ENCODE measurements at regions not wholly inside any gene's neighbourhood (a gene's known extent, or its start where the extent isn't known, plus 50 kb on each side); places are given as distances from the start of the nearest gene placed in this dataset.
"Not testable (repeated sequence)": the region's sequence is repeated elsewhere in the genome, so short reads cannot be mapped to it uniquely, and the experiment has no call there.

DNA sequence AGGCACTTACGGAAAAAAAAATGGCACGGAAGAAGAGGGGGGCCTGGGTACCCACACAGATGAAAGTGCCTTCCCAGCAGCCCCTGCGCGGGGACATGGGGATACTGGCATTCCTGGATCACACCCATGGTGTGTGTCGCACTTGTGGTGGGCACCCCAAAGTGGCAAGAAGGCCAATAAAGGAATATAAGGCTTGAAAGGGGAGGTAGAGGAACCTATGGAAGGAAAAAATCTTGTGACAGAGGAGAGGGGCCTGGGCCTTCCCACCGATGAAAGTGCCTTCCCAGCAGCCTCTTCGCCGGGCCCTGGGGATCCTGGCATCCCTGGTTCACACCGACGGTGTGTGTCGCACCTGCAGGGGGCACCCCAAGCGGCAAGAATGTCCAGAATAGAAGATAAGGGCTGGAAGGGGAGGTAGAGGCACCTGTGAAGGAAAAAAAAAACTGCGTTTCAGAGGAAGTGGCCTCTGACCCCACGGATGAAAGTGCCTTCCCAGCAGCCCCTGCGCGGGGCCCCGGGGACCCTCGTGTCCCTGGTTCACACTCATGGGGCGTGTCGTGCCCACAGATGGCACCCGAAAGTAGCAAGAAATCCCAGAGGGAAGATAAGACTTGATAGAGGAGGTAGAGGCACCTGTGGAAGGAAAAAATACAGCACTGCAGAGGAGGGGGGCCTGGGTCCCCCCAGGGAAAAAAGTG is 284.0 kb downstream of the ALG10 start:
- no peaks in the 10 kb centered on the region for H3K4me1 ChIP-seq (ENCODE audit: insufficient read depth, low read length, severe bottlenecking)
- no peak overlapping the region for H3K4me2 ChIP-seq (ENCODE audit: low read length)
- TF ChIP-seq EZH2 (IDR thresholded peaks at IDR 0.05; ENCODE audit: borderline replicate concordance, low read length) = no peak
- TF ChIP-seq, protein P1, sequence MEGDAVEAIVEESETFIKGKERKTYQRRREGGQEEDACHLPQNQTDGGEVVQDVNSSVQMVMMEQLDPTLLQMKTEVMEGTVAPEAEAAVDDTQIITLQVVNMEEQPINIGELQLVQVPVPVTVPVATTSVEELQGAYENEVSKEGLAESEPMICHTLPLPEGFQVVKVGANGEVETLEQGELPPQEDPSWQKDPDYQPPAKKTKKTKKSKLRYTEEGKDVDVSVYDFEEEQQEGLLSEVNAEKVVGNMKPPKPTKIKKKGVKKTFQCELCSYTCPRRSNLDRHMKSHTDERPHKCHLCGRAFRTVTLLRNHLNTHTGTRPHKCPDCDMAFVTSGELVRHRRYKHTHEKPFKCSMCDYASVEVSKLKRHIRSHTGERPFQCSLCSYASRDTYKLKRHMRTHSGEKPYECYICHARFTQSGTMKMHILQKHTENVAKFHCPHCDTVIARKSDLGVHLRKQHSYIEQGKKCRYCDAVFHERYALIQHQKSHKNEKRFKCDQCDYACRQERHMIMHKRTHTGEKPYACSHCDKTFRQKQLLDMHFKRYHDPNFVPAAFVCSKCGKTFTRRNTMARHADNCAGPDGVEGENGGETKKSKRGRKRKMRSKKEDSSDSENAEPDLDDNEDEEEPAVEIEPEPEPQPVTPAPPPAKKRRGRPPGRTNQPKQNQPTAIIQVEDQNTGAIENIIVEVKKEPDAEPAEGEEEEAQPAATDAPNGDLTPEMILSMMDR (IDR thresholded peaks at IDR 0.05; ENCODE audit: low read length) = no peak
- no peaks in the 10 kb centered on the region for H3K9me3 ChIP-seq (ENCODE audit: low read length)
- H3K9ac ChIP-seq (ENCODE audit: low read length) = no peak overlapping the region
- H3K79me2 ChIP-seq (ENCODE audit: insufficient read depth, low read length) = no peaks in the 10 kb centered on the region
- no peak overlapping the region for H2AFZ ChIP-seq (ENCODE audit: low read length)
- no peaks in the 10 kb centered on the region for H3K9me2 ChIP-seq (ENCODE audit: low read depth, low read length)
- H4K20me1 ChIP-seq (ENCODE audit: insufficient read depth, low read length) = no peaks in the 10 kb centered on the region
- H3F3A ChIP-seq (ENCODE audit: insufficient read depth, low read length) = no peaks in the 10 kb centered on the region
- no peak overlapping the region for H3K27ac ChIP-seq (ENCODE audit: low read depth, low read length, poor library complexity, severe bottlenecking)
- H3K4me3 ChIP-seq (ENCODE audit: low read depth, low read length, poor library complexity, severe bottlenecking) = no peak overlapping the region
- no peaks in the 10 kb centered on the region for H3K36me3 ChIP-seq (ENCODE audit: insufficient read depth, low read length)
- H3K27me3 ChIP-seq (ENCODE audit: insufficient read depth, low read length) = no peaks in the 10 kb centered on the region

DNA sequence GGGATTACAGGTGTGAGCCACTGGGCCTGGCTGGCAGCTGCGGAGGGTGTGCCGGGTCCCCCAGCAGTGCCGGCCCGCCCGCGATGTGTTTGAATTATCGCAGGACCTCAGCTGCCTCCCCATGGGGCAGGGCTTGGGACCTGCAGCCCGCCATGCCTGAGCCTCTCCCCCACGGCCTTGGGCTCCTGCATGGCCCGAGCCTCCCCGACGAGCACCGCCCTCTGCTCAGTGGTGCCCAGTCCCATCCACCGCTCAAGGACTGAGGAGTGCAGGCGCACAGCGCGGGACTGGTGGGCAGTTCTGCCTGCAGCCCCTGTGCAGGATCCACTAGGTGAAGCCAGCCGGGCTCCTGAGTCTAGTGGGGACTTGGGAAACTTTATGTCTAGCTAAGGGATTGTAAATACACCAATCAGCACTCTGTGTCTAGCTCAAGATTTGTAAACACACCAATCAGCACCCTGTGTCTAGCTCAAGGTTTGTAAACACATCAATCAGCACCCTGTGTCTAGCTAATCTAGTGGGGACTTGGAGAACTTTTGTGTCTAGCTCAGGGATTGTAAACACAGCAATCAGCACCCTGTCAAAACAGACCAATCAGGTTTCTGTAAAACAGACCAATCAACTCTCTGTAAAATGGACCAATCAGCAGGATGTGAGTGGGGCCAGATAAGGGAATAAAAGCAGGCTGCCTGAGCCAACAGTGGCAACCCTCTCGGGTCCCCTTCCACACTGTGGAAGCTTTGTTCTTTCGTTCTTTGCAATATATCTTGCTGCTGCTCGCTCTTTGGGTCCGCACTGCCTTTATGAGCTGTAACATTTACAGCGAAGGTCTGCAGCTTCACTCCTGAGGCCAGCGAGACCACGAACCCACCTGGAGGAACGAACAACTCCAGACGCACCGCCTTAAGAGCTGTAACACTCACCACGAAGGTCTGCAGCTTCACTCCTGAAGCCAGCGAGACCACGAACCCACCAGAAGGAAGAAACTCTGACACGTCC is 287.8 kb downstream of the ALG10 start:
- H3K79me2 ChIP-seq (ENCODE audit: insufficient read depth, low read length); H4K20me1 ChIP-seq (ENCODE audit: insufficient read depth, low read length); H3K27ac ChIP-seq (ENCODE audit: low read depth, low read length, poor library complexity, severe bottlenecking); H3F3A ChIP-seq (ENCODE audit: insufficient read depth, low read length); H3K27me3 ChIP-seq (ENCODE audit: insufficient read depth, low read length); H3K9ac ChIP-seq (ENCODE audit: low read length); H3K4me3 ChIP-seq (ENCODE audit: low read depth, low read length, poor library complexity, severe bottlenecking); H3K9me3 ChIP-seq (ENCODE audit: low read length); H2AFZ ChIP-seq (ENCODE audit: low read length); H3K36me3 ChIP-seq (ENCODE audit: insufficient read depth, low read length); H3K4me2 ChIP-seq (ENCODE audit: low read length); H3K4me1 ChIP-seq (ENCODE audit: insufficient read depth, low read length, severe bottlenecking); H3K9me2 ChIP-seq (ENCODE audit: low read depth, low read length): not testable (repeated sequence)

DNA sequence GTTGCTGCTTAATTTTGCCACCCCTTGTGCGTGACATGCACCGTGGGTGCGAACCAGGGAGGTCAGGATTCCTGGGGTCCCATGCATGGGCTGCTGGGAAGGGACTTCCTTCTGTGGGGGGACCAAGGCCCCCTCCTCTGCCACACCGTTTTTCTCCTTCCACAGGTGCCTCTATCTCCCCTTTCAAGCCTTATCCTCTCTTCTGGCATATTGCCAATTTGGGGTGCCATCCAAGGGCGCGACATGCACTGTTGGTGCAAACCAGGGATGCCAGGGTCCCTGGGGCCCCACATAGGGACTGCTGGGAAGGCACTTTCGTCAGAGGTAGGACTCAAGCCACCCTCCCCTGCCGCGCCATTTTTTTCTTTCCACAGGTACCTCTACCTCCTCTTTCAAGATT is 289.0 kb downstream of the ALG10 start:
- Histone ChIP-seq H2AFZ (ENCODE audit: low read length) (no peak overlapping the region), H3K36me3 (ENCODE audit: insufficient read depth, low read length) (no peaks in the 10 kb centered on the region), H3K9me2 (ENCODE audit: low read depth, low read length) (no peaks in the 10 kb centered on the region), H3K9me3 (ENCODE audit: low read length) (no peaks in the 10 kb centered on the region), H3F3A (ENCODE audit: insufficient read depth, low read length) (no peaks in the 10 kb centered on the region), H3K4me3 (ENCODE audit: low read depth, low read length, poor library complexity, severe bottlenecking) (no peak overlapping the region), H3K79me2 (ENCODE audit: insufficient read depth, low read length) (no peaks in the 10 kb centered on the region), H3K9ac (ENCODE audit: low read length) (no peak overlapping the region), H3K4me1 (ENCODE audit: insufficient read depth, low read length, severe bottlenecking) (no peaks in the 10 kb centered on the region), H4K20me1 (ENCODE audit: insufficient read depth, low read length) (no peaks in the 10 kb centered on the region), H3K4me2 (ENCODE audit: low read length) (no peak overlapping the region), H3K27me3 (ENCODE audit: insufficient read depth, low read length) (no peaks in the 10 kb centered on the region), H3K27ac (ENCODE audit: low read depth, low read length, poor library complexity, severe bottlenecking) (no peak overlapping the region)
- no peak for TF ChIP-seq EZH2 (IDR thresholded peaks at IDR 0.05; ENCODE audit: borderline replicate concordance, low read length)
- TF ChIP-seq, protein P1 (IDR thresholded peaks at IDR 0.05; ENCODE audit: low read length) = no peak
